ENCODE measurements at regions not wholly inside any gene's neighbourhood (a gene's known extent, or its start where the extent isn't known, plus 50 kb on each side); places are given as distances from the start of the nearest gene placed in this dataset.

DNA sequence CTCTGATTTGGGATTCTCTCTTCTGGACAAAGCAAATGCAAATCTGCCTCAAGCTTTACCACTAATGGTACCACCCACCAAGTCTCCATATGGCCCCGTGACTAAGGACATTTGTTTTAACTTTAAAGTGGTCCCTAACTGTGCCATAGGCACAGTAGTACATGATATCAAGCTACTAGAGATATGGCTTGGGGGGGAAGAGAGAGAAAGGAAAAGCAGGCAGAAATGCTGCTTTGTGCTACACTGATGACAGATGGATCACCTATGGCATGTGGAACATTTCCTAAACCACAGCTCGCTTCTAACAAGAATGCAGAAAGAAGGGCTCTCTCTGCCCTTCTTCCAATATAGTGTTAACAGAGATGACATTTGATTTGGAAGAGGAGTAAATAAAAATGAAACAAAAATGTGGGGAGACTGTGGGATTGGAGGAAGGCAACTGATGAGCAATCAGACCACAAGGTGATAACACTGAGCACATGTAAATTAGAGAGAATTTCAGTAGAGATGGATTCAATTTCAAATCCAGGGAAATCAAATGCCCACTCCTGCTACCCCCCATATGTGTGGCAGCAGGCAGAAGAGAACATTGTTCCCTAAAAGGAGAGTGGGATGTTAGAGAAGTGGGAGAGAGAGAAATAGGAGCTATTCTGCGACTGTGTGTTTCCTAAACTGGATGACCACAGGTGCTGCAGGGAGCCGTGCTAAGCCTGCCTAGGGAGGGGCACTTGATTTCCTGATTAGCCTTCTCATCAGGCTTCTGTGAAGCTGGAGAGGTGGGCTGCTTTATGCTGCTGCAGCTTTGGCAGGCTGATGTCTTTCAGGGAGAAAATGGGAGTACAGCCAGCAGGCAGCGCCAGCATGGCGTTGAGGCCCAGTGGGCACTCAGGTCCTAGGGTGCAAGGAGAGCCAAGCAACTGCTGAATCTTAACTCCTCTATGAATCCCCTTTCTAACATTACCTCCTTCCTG, 75.3 kb downstream of the ZNF648 start:
- Histone ChIP-seq H3K36me3 (ENCODE audit: control insufficient read depth, insufficient read depth, low read length) (no peaks in the 10 kb centered on the region), H3K27me3 (ENCODE audit: control insufficient read depth, insufficient read depth, low read length) (no peaks in the 10 kb centered on the region), H3K4me3 (ENCODE audit: low read depth, low read length) (no peak overlapping the region)
- ChIA-PET CTCF (no interaction called here), POLR2A (no interaction called here)
- TF ChIP-seq, protein P1, sequence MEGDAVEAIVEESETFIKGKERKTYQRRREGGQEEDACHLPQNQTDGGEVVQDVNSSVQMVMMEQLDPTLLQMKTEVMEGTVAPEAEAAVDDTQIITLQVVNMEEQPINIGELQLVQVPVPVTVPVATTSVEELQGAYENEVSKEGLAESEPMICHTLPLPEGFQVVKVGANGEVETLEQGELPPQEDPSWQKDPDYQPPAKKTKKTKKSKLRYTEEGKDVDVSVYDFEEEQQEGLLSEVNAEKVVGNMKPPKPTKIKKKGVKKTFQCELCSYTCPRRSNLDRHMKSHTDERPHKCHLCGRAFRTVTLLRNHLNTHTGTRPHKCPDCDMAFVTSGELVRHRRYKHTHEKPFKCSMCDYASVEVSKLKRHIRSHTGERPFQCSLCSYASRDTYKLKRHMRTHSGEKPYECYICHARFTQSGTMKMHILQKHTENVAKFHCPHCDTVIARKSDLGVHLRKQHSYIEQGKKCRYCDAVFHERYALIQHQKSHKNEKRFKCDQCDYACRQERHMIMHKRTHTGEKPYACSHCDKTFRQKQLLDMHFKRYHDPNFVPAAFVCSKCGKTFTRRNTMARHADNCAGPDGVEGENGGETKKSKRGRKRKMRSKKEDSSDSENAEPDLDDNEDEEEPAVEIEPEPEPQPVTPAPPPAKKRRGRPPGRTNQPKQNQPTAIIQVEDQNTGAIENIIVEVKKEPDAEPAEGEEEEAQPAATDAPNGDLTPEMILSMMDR (IDR thresholded peaks at IDR 0.05; ENCODE audit: insufficient read depth, low read depth, low read length) = no peak
- no peak for DNase-seq (ENCODE audit: low read depth)

DNA sequence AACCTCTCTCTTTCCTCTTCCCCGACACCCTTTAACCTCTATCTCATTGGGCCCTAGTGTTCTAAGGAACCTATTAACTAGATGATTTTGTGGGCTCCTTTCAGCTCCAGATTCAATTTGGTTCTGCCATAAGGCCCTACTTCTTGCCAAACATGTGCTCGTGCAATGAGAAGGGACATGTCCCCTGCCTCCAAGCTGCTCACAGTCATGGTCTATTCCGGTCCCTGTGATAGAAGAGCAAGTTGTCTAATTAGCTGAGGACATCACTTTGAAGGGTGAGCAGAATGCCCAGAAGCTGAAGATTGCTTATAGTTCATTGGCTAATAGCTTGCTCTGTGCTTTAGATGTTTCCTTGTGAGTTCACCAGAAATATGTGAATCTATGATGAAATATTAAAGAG, 76.2 kb downstream of the ZNF648 start:
- Histone ChIP-seq H3K36me3 (ENCODE audit: control insufficient read depth, insufficient read depth, low read length) (no peaks in the 10 kb centered on the region), H3K4me3 (ENCODE audit: low read depth, low read length) (no peak overlapping the region), H3K27me3 (ENCODE audit: control insufficient read depth, insufficient read depth, low read length) (no peaks in the 10 kb centered on the region)
- POLR2A ChIA-PET = no interaction called here
- no peak for DNase-seq (ENCODE audit: low read depth)
- TF ChIP-seq, protein P1 (IDR thresholded peaks at IDR 0.05; ENCODE audit: insufficient read depth, low read depth, low read length) = no peak
- CTCF ChIA-PET = no interaction called here

DNA sequence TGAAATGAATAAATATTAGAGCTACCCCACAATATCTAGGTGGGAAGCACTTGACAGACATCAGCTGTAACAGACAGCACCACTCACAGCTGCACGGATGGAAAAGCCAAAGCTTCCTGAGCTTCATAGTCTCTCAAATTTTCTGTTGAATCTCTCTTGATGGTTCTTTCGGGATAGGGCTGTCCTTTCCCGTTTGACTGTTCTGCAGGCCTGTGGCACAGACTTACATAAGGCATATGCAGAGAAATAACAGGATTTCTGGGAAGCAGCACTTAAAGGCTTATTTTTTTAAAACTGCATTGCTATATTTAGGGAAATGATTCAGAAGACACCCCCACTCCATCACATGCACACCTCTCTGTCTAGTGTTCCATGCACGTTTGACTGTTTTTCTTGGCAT, 77.5 kb downstream of the ZNF648 start:
- POLR2A ChIA-PET = no interaction called here
- TF ChIP-seq, protein P1 (IDR thresholded peaks at IDR 0.05; ENCODE audit: insufficient read depth, low read depth, low read length) = no peak
- H3K4me3 ChIP-seq (ENCODE audit: low read depth, low read length) = no peak overlapping the region
- H3K27me3 ChIP-seq (ENCODE audit: control insufficient read depth, insufficient read depth, low read length) = no peaks in the 10 kb centered on the region
- no peaks in the 10 kb centered on the region for H3K36me3 ChIP-seq (ENCODE audit: control insufficient read depth, insufficient read depth, low read length)
- DNase-seq (ENCODE audit: low read depth) = no peak
- CTCF ChIA-PET = no interaction called here

DNA sequence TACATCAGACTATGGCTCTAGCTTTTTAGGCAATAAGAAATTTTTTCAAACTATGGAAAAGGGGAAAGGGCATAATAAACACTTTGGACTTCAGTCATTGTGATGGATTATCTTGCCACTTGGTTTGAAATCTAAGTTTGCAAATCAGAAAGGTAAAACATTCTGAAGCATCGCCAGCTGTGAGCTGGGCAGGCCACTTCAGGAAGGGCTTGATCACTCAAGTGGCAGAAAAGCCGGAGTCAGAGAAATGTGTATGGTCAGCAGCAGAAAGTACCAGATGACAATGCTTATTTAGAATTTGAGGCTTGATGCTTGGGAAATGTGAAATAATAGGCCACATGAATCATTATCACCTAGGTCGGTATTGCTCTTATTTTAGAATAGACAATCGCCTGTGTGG, 79.7 kb downstream of the ZNF648 start:
- Histone ChIP-seq H3K36me3 (ENCODE audit: control insufficient read depth, insufficient read depth, low read length) (no peaks in the 10 kb centered on the region), H3K27me3 (ENCODE audit: control insufficient read depth, insufficient read depth, low read length) (no peaks in the 10 kb centered on the region), H3K4me3 (ENCODE audit: low read depth, low read length) (no peak overlapping the region)
- POLR2A ChIA-PET = no interaction called here
- TF ChIP-seq, protein P1 (IDR thresholded peaks at IDR 0.05; ENCODE audit: insufficient read depth, low read depth, low read length) = no peak
- no peak for DNase-seq (ENCODE audit: low read depth)
- CTCF ChIA-PET = no interaction called here

DNA sequence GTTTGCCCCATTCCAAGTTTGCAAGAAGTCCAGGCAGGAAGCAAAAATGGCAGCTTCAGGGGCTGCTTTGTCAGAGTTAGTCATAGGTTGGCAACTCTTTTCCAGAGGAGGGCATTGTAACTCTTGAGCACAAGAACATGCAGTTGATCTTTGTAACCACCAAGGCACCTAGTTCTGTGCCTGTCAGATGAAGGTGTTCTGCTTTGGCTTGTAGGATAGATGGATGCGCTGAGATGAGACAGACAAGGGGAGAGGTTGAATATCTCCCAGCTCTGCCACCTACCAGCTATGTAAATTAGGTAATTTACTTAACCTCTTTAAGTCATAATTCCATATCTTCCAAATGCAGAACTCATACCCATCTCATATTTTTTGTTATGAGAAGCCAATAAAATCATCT, 89.3 kb downstream of the ZNF648 start:
- Histone ChIP-seq H3K36me3 (ENCODE audit: control insufficient read depth, insufficient read depth, low read length) (no peaks in the 10 kb centered on the region), H3K4me3 (ENCODE audit: low read depth, low read length) (no peak overlapping the region), H3K27me3 (ENCODE audit: control insufficient read depth, insufficient read depth, low read length) (no peaks in the 10 kb centered on the region)
- CTCF ChIA-PET = no interaction called here
- POLR2A ChIA-PET = interaction anchor here (0.6 kb wide), 1 partner anchor 36 kb away, joined by 4 read pairs; no protein-coding TSS in a partner anchor
- no peak for DNase-seq (ENCODE audit: low read depth)
- TF ChIP-seq, protein P1 (IDR thresholded peaks at IDR 0.05; ENCODE audit: insufficient read depth, low read depth, low read length) = no peak

Measured in BJ (cell line).